ENCODE measurements at regions not wholly inside any gene's neighbourhood (a gene's known extent, or its start where the extent isn't known, plus 50 kb on each side); places are given as distances from the start of the nearest gene placed in this dataset.

DNA sequence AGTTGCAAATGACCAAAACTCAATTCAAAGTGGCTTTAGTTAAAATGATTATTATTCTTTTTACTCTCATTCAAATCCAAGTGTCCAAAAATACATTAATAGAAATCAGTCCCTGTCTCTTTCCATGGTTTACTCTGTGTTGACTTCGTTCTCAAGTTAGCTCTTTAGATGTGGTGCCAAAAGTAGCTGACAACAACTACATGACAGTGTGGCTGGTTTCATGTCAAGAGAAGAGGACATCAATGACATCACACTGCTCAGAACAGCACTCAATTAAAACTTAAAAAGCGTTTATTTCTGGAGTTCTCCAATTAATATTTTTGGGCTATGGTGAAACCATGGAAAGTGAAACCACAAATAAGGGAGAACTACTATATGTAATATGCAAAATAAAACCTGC is 1746.9 kb downstream of the LRRC4C start:
- H3K4me1 ChIP-seq (replicated peaks in 1 of 2; ENCODE audit: control insufficient read depth in 2 of 2, insufficient read depth in 2 of 2, low read length in 2 of 2): no peaks in the 10 kb centered on the region
- no peak overlapping the region for H3K9ac ChIP-seq (ENCODE audit: insufficient read depth in 1 of 2, low read depth in 2 of 2, low read length in 2 of 2)
- no peak for ATAC-seq
- no TSS peak for BruUV-seq (replicated peaks)
- no peak for FAIRE-seq
- CTCF ChIA-PET (ENCODE audit: low intra/inter-chr PET ratio): no interaction called here
- TF ChIP-seq MAFK (IDR thresholded peaks at IDR 0.05; ENCODE audit: low read length) (no peak), CHD1 (IDR thresholded peaks at IDR 0.05; ENCODE audit: low read length) (no peak), WHSC1 (IDR thresholded peaks at IDR 0.05; ENCODE audit: low read length) (no peak), ZNF583 (CRISPR knock-in tag; IDR thresholded peaks at IDR 0.05) (no peak), SP2 (IDR thresholded peaks at IDR 0.05; ENCODE audit: extremely low read depth, low read depth, low read length, poor library complexity, severe bottlenecking) (no peak), YY1 (IDR thresholded peaks at IDR 0.05; ENCODE audit: borderline replicate concordance in 1 of 3, control insufficient read depth in 1 of 3, extremely low read depth in 1 of 3, insufficient read depth in 3 of 3, insufficient read length in 1 of 3, insufficient replicate concordance in 2 of 3, low read depth in 1 of 3, low read length in 2 of 3) (no peak)
- TF ChIP-seq, protein P1, sequence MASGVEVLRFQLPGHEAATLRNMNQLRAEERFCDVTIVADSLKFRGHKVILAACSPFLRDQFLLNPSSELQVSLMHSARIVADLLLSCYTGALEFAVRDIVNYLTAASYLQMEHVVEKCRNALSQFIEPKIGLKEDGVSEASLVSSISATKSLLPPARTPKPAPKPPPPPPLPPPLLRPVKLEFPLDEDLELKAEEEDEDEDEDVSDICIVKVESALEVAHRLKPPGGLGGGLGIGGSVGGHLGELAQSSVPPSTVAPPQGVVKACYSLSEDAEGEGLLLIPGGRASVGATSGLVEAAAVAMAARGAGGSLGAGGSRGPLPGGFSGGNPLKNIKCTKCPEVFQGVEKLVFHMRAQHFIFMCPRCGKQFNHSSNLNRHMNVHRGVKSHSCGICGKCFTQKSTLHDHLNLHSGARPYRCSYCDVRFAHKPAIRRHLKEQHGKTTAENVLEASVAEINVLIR (CRISPR knock-in tag; IDR thresholded peaks at IDR 0.05): no peak
- no peaks in the 10 kb centered on the region for H3K79me2 ChIP-seq (ENCODE audit: control insufficient read depth, insufficient read depth, low read length)
- intact Hi-C loops (cut with micrococcal nuclease) (no loop called here), in situ Hi-C loops (cut with MboI) (no loop called here)
- DNase-seq (ENCODE audit: extremely low read depth in 1 of 4, low spot score in 3 of 4): no peak
- H3K9me1 ChIP-seq (ENCODE audit: control insufficient read depth, insufficient read depth, low read length): no peaks in the 10 kb centered on the region
- no peak overlapping the region for H2AFZ ChIP-seq (ENCODE audit: low read depth, low read length)
- no peaks in the 10 kb centered on the region for H4K20me1 ChIP-seq (replicated peaks; ENCODE audit: control insufficient read depth, insufficient read depth, low read length)
- no peak overlapping the region for H3K4me2 ChIP-seq (ENCODE audit: insufficient read depth, low read length)
- no peak overlapping the region for H3K27ac ChIP-seq (ENCODE audit: extremely low read depth, low read depth, low read length)
- no peaks in the 10 kb centered on the region for H3K9me3 ChIP-seq (replicated peaks; ENCODE audit: control insufficient read depth, insufficient read depth, low read depth, low read length)
- 0% methylated on average over 2 of the region's 2 CpGs for WGBS (ENCODE audit: insufficient coverage, low coverage, missing lambda C conversion rate)
- no peak overlapping the region for H3K4me3 ChIP-seq
- no peaks in the 10 kb centered on the region for H3K36me3 ChIP-seq (ENCODE audit: control insufficient read depth, insufficient read depth, low read length)
- H3K27me3 ChIP-seq (ENCODE audit: control insufficient read depth in 2 of 2, insufficient read depth in 2 of 2, low read length in 2 of 2): no peaks in the 10 kb centered on the region
- POLR2A ChIA-PET: no interaction called here
